Fibroblast of lung (primary cell): ENCODE measurements at regions not wholly inside any gene's neighbourhood (a gene's known extent, or its start where the extent isn't known, plus 50 kb on each side); places are given as distances from the start of the nearest gene placed in this dataset.

ENCODE experiments used
- DNase-seq, 2 donors: peaks; one replicate each; pipeline versions ENCODE4 v3.0.0 to v3.0.0-alpha.2; 2010; ENCODE audit warnings: low read depth in 2 of 2
- H2AFZ ChIP-seq: 2 replicates; pipeline ENCODE4 v1.5.1; 2012; ENCODE audit warnings: low read length, control low read depth, inconsistent platforms
- H3K27ac ChIP-seq: 2 replicates; pipeline ENCODE4 v1.5.1; 2011; ENCODE audit warnings: low read length, control low read depth; ENCODE audit not compliant: insufficient read depth
- H3K27me3 ChIP-seq: 2 replicates; pipeline ENCODE4 v1.5.1; 2011; ENCODE audit warnings: mild to moderate bottlenecking, low read length; ENCODE audit not compliant: control insufficient read depth, insufficient read depth
- H3K36me3 ChIP-seq: 2 replicates; pipeline ENCODE4 v1.5.1; 2011; ENCODE audit warnings: low read length; ENCODE audit not compliant: control insufficient read depth, insufficient read depth
- H3K4me1 ChIP-seq: 2 replicates; pipeline ENCODE4 v1.5.1; 2011; ENCODE audit warnings: low read length; ENCODE audit not compliant: control insufficient read depth, insufficient read depth; ENCODE audit errors: extremely low read depth
- H3K4me2 ChIP-seq: 2 replicates; pipeline ENCODE4 v1.5.1; 2011; ENCODE audit warnings: low read length, control low read depth; ENCODE audit not compliant: insufficient read depth; ENCODE audit errors: extremely low read depth
- H3K4me3 ChIP-seq, 4 experiments: fragments of 200-600 bp in 1 of 4; sonication (generic) in 1 of 4; replicated peaks in 1 of 4; 2 replicates each; pipeline ENCODE4 v1.5.1; 2011 to 2016; ENCODE audit warnings: low read length in 4 of 4, low read depth in 3 of 4, mild to moderate bottlenecking in 3 of 4, control low read depth in 2 of 4, inconsistent platforms in 1 of 4, mixed read lengths in 1 of 4; ENCODE audit not compliant: insufficient read depth in 1 of 4; ENCODE audit errors: control extremely low read depth in 1 of 4
- H3K79me2 ChIP-seq: 2 replicates; pipeline ENCODE4 v1.5.1; 2012; ENCODE audit warnings: mild to moderate bottlenecking, low read length, inconsistent platforms; ENCODE audit not compliant: control insufficient read depth, insufficient read depth
- H3K9ac ChIP-seq: 2 replicates; pipeline ENCODE4 v1.5.1; 2011; ENCODE audit warnings: mild to moderate bottlenecking, low read length, control low read depth; ENCODE audit not compliant: insufficient read depth
- H3K9me3 ChIP-seq: 2 replicates; pipeline ENCODE4 v1.5.1; 2012; ENCODE audit warnings: low read depth, low read length; ENCODE audit not compliant: control insufficient read depth, insufficient read depth
- H4K20me1 ChIP-seq: 2 replicates; pipeline ENCODE4 v1.5.1; 2011; ENCODE audit warnings: low read length; ENCODE audit not compliant: control insufficient read depth, insufficient read depth; ENCODE audit errors: extremely low read depth
- EZH2 ChIP-seq: IDR thresholded peaks from 2 replicates; pipeline ENCODE4 v1.5.1; 2012; ENCODE audit warnings: low read length, control low read depth, mild to moderate bottlenecking; ENCODE audit errors: missing control alignments
- TF ChIP-seq, protein P1 (sequence below), 2 donors: IDR thresholded peaks in 1 of 2; conservative IDR thresholded peaks in 1 of 2; 1 replicate in 1 of 2; 2 replicates in 1 of 2; pipeline ENCODE4 v1.5.1; 2011 to 2012; ENCODE audit warnings: low read length in 2 of 2, control low read depth in 1 of 2, inconsistent platforms in 1 of 2, low read depth in 1 of 2, mild to moderate bottlenecking in 1 of 2

DNA sequence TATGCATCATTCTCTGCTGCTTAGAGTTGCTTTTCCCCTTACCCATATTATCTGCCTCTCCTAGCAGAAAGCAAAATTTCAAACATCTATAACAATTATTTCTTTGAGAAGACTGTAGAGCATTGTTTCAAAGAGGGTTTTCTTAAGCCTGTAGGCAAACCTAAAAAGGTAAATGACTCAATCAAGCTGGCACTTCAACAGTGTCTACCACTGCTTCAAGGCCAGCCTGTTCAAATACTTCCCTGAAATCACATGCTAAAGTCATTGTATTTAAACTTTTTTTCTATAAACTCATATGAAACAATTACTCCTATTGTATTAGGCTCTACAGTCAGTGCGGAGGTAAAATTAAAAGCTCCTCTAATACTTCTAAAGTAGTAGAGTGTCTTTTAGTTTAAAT is 87.1 kb downstream of the OGFRL1 start:
- DNase-seq: peak in 1 of 2 donors; percentile 61
- Histone ChIP-seq H3K4me1 (no peaks in the 10 kb centered on the region), H3K27me3 (no peaks in the 10 kb centered on the region), H3K4me2 (no peak overlapping the region), H4K20me1 (no peaks in the 10 kb centered on the region), H3K36me3 (no peaks in the 10 kb centered on the region), H2AFZ (no peak overlapping the region), H3K4me3 (no peak overlapping the region), H3K79me2 (no peaks in the 10 kb centered on the region), H3K9me3 (no peaks in the 10 kb centered on the region), H3K27ac (no peak overlapping the region), H3K9ac (no peak overlapping the region)
- TF ChIP-seq EZH2: no peak
- TF ChIP-seq, protein P1, sequence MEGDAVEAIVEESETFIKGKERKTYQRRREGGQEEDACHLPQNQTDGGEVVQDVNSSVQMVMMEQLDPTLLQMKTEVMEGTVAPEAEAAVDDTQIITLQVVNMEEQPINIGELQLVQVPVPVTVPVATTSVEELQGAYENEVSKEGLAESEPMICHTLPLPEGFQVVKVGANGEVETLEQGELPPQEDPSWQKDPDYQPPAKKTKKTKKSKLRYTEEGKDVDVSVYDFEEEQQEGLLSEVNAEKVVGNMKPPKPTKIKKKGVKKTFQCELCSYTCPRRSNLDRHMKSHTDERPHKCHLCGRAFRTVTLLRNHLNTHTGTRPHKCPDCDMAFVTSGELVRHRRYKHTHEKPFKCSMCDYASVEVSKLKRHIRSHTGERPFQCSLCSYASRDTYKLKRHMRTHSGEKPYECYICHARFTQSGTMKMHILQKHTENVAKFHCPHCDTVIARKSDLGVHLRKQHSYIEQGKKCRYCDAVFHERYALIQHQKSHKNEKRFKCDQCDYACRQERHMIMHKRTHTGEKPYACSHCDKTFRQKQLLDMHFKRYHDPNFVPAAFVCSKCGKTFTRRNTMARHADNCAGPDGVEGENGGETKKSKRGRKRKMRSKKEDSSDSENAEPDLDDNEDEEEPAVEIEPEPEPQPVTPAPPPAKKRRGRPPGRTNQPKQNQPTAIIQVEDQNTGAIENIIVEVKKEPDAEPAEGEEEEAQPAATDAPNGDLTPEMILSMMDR (conservative IDR thresholded peaks at IDR 0.05 in 1 of 2, IDR thresholded peaks at IDR 0.05 in 1 of 2; ENCODE audit: low read depth in 1 of 2, low read length in 2 of 2): no peak

DNA sequence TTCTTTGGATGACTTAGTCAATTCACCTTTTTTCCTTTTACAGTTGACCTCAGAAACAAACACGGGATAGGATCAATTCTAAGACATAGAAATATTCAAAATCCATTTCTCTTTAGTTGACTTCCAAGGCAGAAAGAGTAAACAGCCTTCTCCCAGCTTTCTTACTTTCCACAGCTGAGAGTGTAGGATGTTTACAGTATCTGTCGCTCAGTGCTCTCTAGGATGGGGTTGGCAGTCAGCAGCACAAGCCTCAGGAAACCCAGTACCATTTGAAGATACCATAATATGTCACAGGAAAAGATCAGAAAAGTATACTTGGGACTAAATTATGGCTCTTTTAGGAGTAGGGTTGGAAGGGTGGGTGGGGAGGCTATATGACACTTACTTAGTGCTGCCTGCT is 88.2 kb downstream of the OGFRL1 start:
- no peak overlapping the region for H3K4me3 ChIP-seq
- no peaks in the 10 kb centered on the region for H3K36me3 ChIP-seq
- no peaks in the 10 kb centered on the region for H4K20me1 ChIP-seq
- no peak overlapping the region for H3K9ac ChIP-seq
- TF ChIP-seq EZH2: no peak
- TF ChIP-seq, protein P1 (conservative IDR thresholded peaks at IDR 0.05 in 1 of 2, IDR thresholded peaks at IDR 0.05 in 1 of 2; ENCODE audit: low read depth in 1 of 2, low read length in 2 of 2): no peak
- H3K27me3 ChIP-seq: no peaks in the 10 kb centered on the region
- no peak overlapping the region for H3K4me2 ChIP-seq
- no peak overlapping the region for H2AFZ ChIP-seq
- H3K4me1 ChIP-seq: peaks cover 2% of the 10 kb centered on the region
- no peaks in the 10 kb centered on the region for H3K9me3 ChIP-seq
- H3K79me2 ChIP-seq: no peaks in the 10 kb centered on the region
- DNase-seq: no peak
- H3K27ac ChIP-seq: no peak overlapping the region

- no peaks in the 10 kb centered on the region for H3K79me2 ChIP-seq
- H3K9ac ChIP-seq: no peak overlapping the region
- H2AFZ ChIP-seq: no peak overlapping the region
- no peak for DNase-seq
- no peaks in the 10 kb centered on the region for H3K9me3 ChIP-seq
- H4K20me1 ChIP-seq: no peaks in the 10 kb centered on the region
- H3K4me2 ChIP-seq: no peak overlapping the region
- no peaks in the 10 kb centered on the region for H3K27me3 ChIP-seq
- H3K36me3 ChIP-seq: no peaks in the 10 kb centered on the region
- H3K4me1 ChIP-seq: peaks cover 4% of the 10 kb centered on the region
- H3K27ac ChIP-seq: no peak overlapping the region
- H3K4me3 ChIP-seq: no peak overlapping the region
- TF ChIP-seq, protein P1 (conservative IDR thresholded peaks at IDR 0.05 in 1 of 2, IDR thresholded peaks at IDR 0.05 in 1 of 2; ENCODE audit: low read depth in 1 of 2, low read length in 2 of 2): no peak
- no peak for TF ChIP-seq EZH2
These were observed 94.9 kb downstream of the OGFRL1 start for GRCh38 chr6:71383476-71383875.
